ENCODE measurements at regions not wholly inside any gene's neighbourhood (a gene's known extent, or its start where the extent isn't known, plus 50 kb on each side); places are given as distances from the start of the nearest gene placed in this dataset.

GRCh38 chr11:129248618-129249017 lies 56.5 kb upstream of the ARHGAP32 start (continued):
- TF ChIP-seq PHF20 (CRISPR knock-in tag; IDR thresholded peaks at IDR 0.05) = no peak
- TF ChIP-seq ZNF747 (CRISPR knock-in tag; IDR thresholded peaks at IDR 0.05; ENCODE audit: borderline replicate concordance) = no peak
- TF ChIP-seq TRIM22 (IDR thresholded peaks at IDR 0.05) = no peak
- TF ChIP-seq NFAT5 (CRISPR knock-in tag; IDR thresholded peaks at IDR 0.05) = no peak
- no peak for TF ChIP-seq ZNF770 (CRISPR knock-in tag; IDR thresholded peaks at IDR 0.05)
- 0 out of 2 replicates have a peak, but pooled peaks have one; percentile 27 for TF ChIP-seq CREM (IDR thresholded peaks at IDR 0.05)
- TF ChIP-seq CREM (CRISPR knock-in tag; IDR thresholded peaks at IDR 0.05) = no peak
- no peak for TF ChIP-seq ZNF777 (CRISPR knock-in tag; IDR thresholded peaks at IDR 0.05)
- TF ChIP-seq ZBTB20 (CRISPR knock-in tag; IDR thresholded peaks at IDR 0.05; ENCODE audit: borderline replicate concordance, low read depth) = 0 out of 2 replicates have a peak, but pooled peaks have one; percentile 52
- TF ChIP-seq ZNF362 (CRISPR knock-in tag; IDR thresholded peaks at IDR 0.05; ENCODE audit: borderline replicate concordance) = peak; percentile 82
- TF ChIP-seq USF2 (IDR thresholded peaks at IDR 0.05; ENCODE audit: low read depth, low read length) = no peak
- TF ChIP-seq USF2 (CRISPR knock-in tag; IDR thresholded peaks at IDR 0.05; ENCODE audit: borderline replicate concordance) = no peak
- no peak for TF ChIP-seq CENPBD1 (CRISPR knock-in tag; IDR thresholded peaks at IDR 0.05; ENCODE audit: borderline replicate concordance, low read depth)
- TF ChIP-seq EEA1 (CRISPR knock-in tag; IDR thresholded peaks at IDR 0.05; ENCODE audit: borderline replicate concordance) = no peak
- 0 out of 2 replicates have a peak, but pooled peaks have one; percentile 21 for TF ChIP-seq TFE3 (CRISPR knock-in tag; IDR thresholded peaks at IDR 0.05)

Measured in HepG2 (cell line).